ENCODE measurements at regions not wholly inside any gene's neighbourhood (a gene's known extent, or its start where the extent isn't known, plus 50 kb on each side); places are given as distances from the start of the nearest gene placed in this dataset.
A peak's percentile ranks its signal among the peaks of the same experiment; 100 is the strongest.

- Histone ChIP-seq H3K27me3 (no peaks in the 10 kb centered on the region), H3K27ac (no peak overlapping the region), H3K36me3 (no peaks in the 10 kb centered on the region), H3K4me3 (no peak overlapping the region), H3K9me3 (no peaks in the 10 kb centered on the region), H3K4me1 (ENCODE audit: insufficient read depth) (peaks cover 6% of the 10 kb centered on the region)
- 32 to 36% (median 36%) methylated on average over 5 of the region's 5 CpGs for WGBS, 3 donors
- no peak for TF ChIP-seq POLR2A (IDR thresholded peaks at IDR 0.05)
- TF ChIP-seq EP300 (IDR thresholded peaks at IDR 0.05) = no peak
- TF ChIP-seq CTCF (IDR thresholded peaks at IDR 0.05) = no peak
- peak in 2 of 5 donors; percentile 26 to 30 for DNase-seq
- intact Hi-C loops (cut with DNase I) = no loop called here
Observed at GRCh38 chrX:134718105-134718965, 60.1 kb upstream of the PLAC1 start.

GRCh38 chrX:134717698-134718097 lies 59.4 kb upstream of the PLAC1 start:
- H3K27me3 ChIP-seq = no peaks in the 10 kb centered on the region
- 70 to 81% (median 77%) methylated on average over 1 of the region's 1 CpG for WGBS, 3 donors
- intact Hi-C loops (cut with DNase I) = no loop called here
- no peaks in the 10 kb centered on the region for H3K9me3 ChIP-seq
- TF ChIP-seq POLR2A (IDR thresholded peaks at IDR 0.05) = no peak
- TF ChIP-seq EP300 (IDR thresholded peaks at IDR 0.05) = no peak
- no peak for TF ChIP-seq CTCF (IDR thresholded peaks at IDR 0.05)
- H3K4me1 ChIP-seq (ENCODE audit: insufficient read depth) = peaks cover 6% of the 10 kb centered on the region
- no peak for DNase-seq
- no peak overlapping the region for H3K27ac ChIP-seq
- H3K4me3 ChIP-seq = no peak overlapping the region
- no peaks in the 10 kb centered on the region for H3K36me3 ChIP-seq

- Histone ChIP-seq H3K27me3 (no peaks in the 10 kb centered on the region), H3K27ac (no peak overlapping the region), H3K4me3 (no peak overlapping the region), H3K4me1 (ENCODE audit: insufficient read depth) (peaks cover 6% of the 10 kb centered on the region), H3K36me3 (no peaks in the 10 kb centered on the region), H3K9me3 (no peaks in the 10 kb centered on the region)
- TF ChIP-seq EP300 (IDR thresholded peaks at IDR 0.05) = no peak
- no peak for TF ChIP-seq CTCF (IDR thresholded peaks at IDR 0.05)
- no peak for TF ChIP-seq POLR2A (IDR thresholded peaks at IDR 0.05)
- WGBS, 3 donors = 55 to 78% (median 70%) methylated on average over 5 of the region's 5 CpGs
- intact Hi-C loops (cut with DNase I) = no loop called here
- no peak for DNase-seq
Observed at GRCh38 chrX:134716620-134717012, 58.3 kb upstream of the PLAC1 start.

GRCh38 chrX:134715930-134716619 lies 57.8 kb upstream of the PLAC1 start:
- H3K4me3 ChIP-seq = no peak overlapping the region
- no peak for DNase-seq
- no peaks in the 10 kb centered on the region for H3K36me3 ChIP-seq
- H3K4me1 ChIP-seq (ENCODE audit: insufficient read depth) = peaks cover 6% of the 10 kb centered on the region
- no peak overlapping the region for H3K27ac ChIP-seq
- 72 to 81% (median 73%) methylated on average over 5 of the region's 5 CpGs for WGBS, 3 donors
- TF ChIP-seq EP300 (IDR thresholded peaks at IDR 0.05) (no peak), CTCF (IDR thresholded peaks at IDR 0.05) (no peak)
- no peaks in the 10 kb centered on the region for H3K27me3 ChIP-seq
- no peaks in the 10 kb centered on the region for H3K9me3 ChIP-seq
- intact Hi-C loops (cut with DNase I) = no loop called here
